Neural progenitor cell (in vitro differentiated cells): ENCODE measurements at regions not wholly inside any gene's neighbourhood (a gene's known extent, or its start where the extent isn't known, plus 50 kb on each side); places are given as distances from the start of the nearest gene placed in this dataset.

ENCODE experiments used
- DNase-seq: peaks from one replicate; pipeline ENCODE4 v3.0.0-alpha.2; 2016; ENCODE audit warnings: low spot score
- H2AFZ ChIP-seq: fragments of 200-600 bp; sonication (generic); replicated peaks from 2 replicates; pipeline ENCODE4 v1.6.1; 2016; ENCODE audit warnings: antibody characterized with exemption
- H3F3A ChIP-seq: fragments of 200-600 bp; sonication (generic); 2 replicates; pipeline ENCODE4 v1.6.1; 2016; ENCODE audit warnings: antibody characterized with exemption, low read depth
- H3K27ac ChIP-seq: fragments of 200-600 bp; sonication (generic); 2 replicates; pipeline ENCODE4 v1.5.1; 2016; ENCODE audit warnings: mild to moderate bottlenecking
- H3K27me3 ChIP-seq: fragments of 200-600 bp; sonication (generic); 2 replicates; pipeline ENCODE4 v1.6.1; 2016; ENCODE audit warnings: mild to moderate bottlenecking, moderate library complexity
- H3K36me3 ChIP-seq: fragments of 200-600 bp; sonication (generic); 2 replicates; pipeline ENCODE4 v1.5.1; 2016
- H3K4me1 ChIP-seq: fragments of 200-600 bp; sonication (generic); 2 replicates; pipeline ENCODE4 v1.6.1; 2016; ENCODE audit warnings: mixed run types
- H3K4me2 ChIP-seq: fragments of 200-600 bp; sonication (generic); 2 replicates; pipeline ENCODE4 v1.6.1; 2016
- H3K4me3 ChIP-seq: fragments of 200-600 bp; sonication (generic); 2 replicates; pipeline ENCODE4 v1.5.1; 2016
- H3K79me2 ChIP-seq: fragments of 200-600 bp; sonication (generic); 2 replicates; pipeline ENCODE4 v1.6.1; 2016; ENCODE audit warnings: low read depth
- H3K9ac ChIP-seq: fragments of 200-600 bp; sonication (generic); 2 replicates; pipeline ENCODE4 v1.6.1; 2016
- H3K9me3 ChIP-seq: fragments of 200-600 bp; sonication (generic); 2 replicates; pipeline ENCODE4 v1.5.1; 2016; ENCODE audit warnings: low read depth
- H4K20me1 ChIP-seq: fragments of 200-600 bp; sonication (generic); 2 replicates; pipeline ENCODE4 v1.6.1; 2016; ENCODE audit warnings: low read depth
- H3K27ac Mint-ChIP-seq: 3 replicates; pipeline ENCODE4 v1.8.0; 2021; ENCODE audit warnings: mixed read lengths
- H3K27me3 Mint-ChIP-seq: 2 replicates; pipeline ENCODE4 v1.8.0; 2022; ENCODE audit warnings: low read depth, mild to moderate bottlenecking, inconsistent platforms, moderate library complexity, mixed read lengths; ENCODE audit not compliant: insufficient read depth
- H3K36me3 Mint-ChIP-seq: 3 replicates; pipeline ENCODE4 v1.8.0; 2021; ENCODE audit warnings: mixed read lengths
- H3K4me1 Mint-ChIP-seq: 3 replicates; pipeline ENCODE4 v1.8.0; 2021; ENCODE audit warnings: mixed read lengths
- H3K4me3 Mint-ChIP-seq: 3 replicates; pipeline ENCODE4 v1.8.0; 2021; ENCODE audit warnings: mild to moderate bottlenecking, moderate library complexity, mixed read lengths
- H3K9me3 Mint-ChIP-seq: 3 replicates; pipeline ENCODE4 v1.8.0; 2020; ENCODE audit warnings: mixed read lengths
- CTCF ChIP-seq: fragments of 200-600 bp; sonication (generic); IDR thresholded peaks from 2 replicates; pipeline ENCODE4 v1.5.1; 2017; ENCODE audit warnings: antibody characterized with exemption, mild to moderate bottlenecking
- EZH2 ChIP-seq: fragments of 200-600 bp; sonication (generic); IDR thresholded peaks from 2 replicates; pipeline ENCODE4 v1.6.1; 2017; ENCODE audit warnings: antibody characterized with exemption, mild to moderate bottlenecking, moderate library complexity
- EZH2phosphoT487 ChIP-seq: fragments of 200-600 bp; sonication (generic); IDR thresholded peaks from 2 replicates; pipeline ENCODE4 v1.6.1; 2017; ENCODE audit warnings: antibody characterized with exemption

DNA sequence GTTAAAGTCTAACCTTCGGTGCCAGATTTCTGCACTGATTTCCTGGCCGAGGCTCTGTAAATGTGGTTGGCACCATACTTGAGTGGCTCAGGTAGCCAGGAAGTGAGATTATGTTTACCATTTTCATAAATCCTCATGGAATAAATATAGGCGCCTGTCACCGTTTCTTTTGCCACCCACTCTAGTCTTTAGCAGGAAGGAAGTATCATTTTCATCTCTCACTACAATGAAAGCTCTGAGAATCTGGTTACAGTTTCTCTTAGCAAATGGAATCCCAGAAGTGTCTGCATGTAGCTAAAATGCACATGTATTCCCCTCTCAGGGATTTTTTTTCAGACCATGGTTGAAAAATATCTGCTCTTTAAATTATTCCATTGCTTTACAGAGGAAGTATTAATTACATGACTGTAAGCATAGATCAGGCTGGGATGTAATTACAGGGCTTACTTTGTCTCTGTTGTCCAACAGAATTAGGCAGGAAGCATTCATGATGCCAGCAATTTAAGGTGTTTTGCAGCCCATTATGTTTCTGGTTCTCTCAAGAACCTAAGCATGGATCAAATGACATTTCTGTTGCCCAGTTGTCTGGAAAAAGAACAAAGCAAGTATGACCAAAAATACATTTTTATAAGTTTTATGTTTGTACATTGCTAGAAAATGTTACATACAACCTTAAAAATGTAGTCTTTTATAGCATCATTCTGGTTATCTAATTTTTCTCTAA is 221.7 kb upstream of the SPRY2 start:
- H3K27me3 Mint-ChIP-seq = peaks cover 2% of the 10 kb centered on the region
- no peak overlapping the region for H3K27ac Mint-ChIP-seq
- no peak overlapping the region for H3K27ac ChIP-seq
- H3K4me3 Mint-ChIP-seq = no peak overlapping the region
- no peaks in the 10 kb centered on the region for H3K9me3 ChIP-seq
- peaks cover 11% of the 10 kb centered on the region for H3K9me3 Mint-ChIP-seq
- no peak for TF ChIP-seq EZH2
- TF ChIP-seq CTCF = no peak
- no peak for TF ChIP-seq EZH2phosphoT487
- no peaks in the 10 kb centered on the region for H4K20me1 ChIP-seq
- H3K4me1 Mint-ChIP-seq = peaks cover 3% of the 10 kb centered on the region
- H3K36me3 ChIP-seq = no peaks in the 10 kb centered on the region
- no peak overlapping the region for H2AFZ ChIP-seq
- DNase-seq = no peak
- no peaks in the 10 kb centered on the region for H3K79me2 ChIP-seq
- no peaks in the 10 kb centered on the region for H3K4me1 ChIP-seq
- H3K4me3 ChIP-seq = no peak overlapping the region
- no peaks in the 10 kb centered on the region for H3K27me3 ChIP-seq
- H3K4me2 ChIP-seq = no peak overlapping the region
- H3F3A ChIP-seq = no peaks in the 10 kb centered on the region
- H3K36me3 Mint-ChIP-seq = no peaks in the 10 kb centered on the region
- H3K9ac ChIP-seq = no peak overlapping the region

DNA sequence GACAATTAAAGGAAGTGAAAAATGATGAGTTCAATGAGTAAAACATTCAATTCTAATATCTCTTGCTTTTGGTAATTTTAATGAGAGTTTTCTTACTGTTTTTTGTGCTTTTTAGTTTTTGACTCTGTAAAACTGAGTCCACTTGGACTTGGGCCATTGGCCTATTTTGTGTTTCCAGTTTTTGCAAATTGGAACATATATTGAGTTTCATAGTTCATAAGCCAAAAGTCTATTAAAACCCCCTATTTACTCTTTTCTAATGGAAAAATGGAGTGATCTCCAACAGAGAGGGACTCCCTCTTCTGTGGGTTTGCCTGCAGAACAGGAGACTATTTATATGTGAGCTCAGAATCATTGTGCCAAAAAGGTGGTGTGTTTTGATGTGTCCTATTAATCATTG is 219.7 kb upstream of the SPRY2 start:
- no peaks in the 10 kb centered on the region for H3K9me3 ChIP-seq
- H3K27ac Mint-ChIP-seq = no peak overlapping the region
- peaks cover 3% of the 10 kb centered on the region for H3K4me1 Mint-ChIP-seq
- H4K20me1 ChIP-seq = no peaks in the 10 kb centered on the region
- H3K9me3 Mint-ChIP-seq = peaks cover 11% of the 10 kb centered on the region
- no peaks in the 10 kb centered on the region for H3F3A ChIP-seq
- no peaks in the 10 kb centered on the region for H3K36me3 ChIP-seq
- no peaks in the 10 kb centered on the region for H3K79me2 ChIP-seq
- no peaks in the 10 kb centered on the region for H3K27me3 ChIP-seq
- H3K4me3 Mint-ChIP-seq = no peak overlapping the region
- no peak for DNase-seq
- H3K9ac ChIP-seq = no peak overlapping the region
- H3K4me2 ChIP-seq = no peak overlapping the region
- TF ChIP-seq EZH2 = no peak
- no peak for TF ChIP-seq CTCF
- TF ChIP-seq EZH2phosphoT487 = no peak
- no peak overlapping the region for H2AFZ ChIP-seq
- no peaks in the 10 kb centered on the region for H3K27me3 Mint-ChIP-seq
- H3K4me3 ChIP-seq = no peak overlapping the region
- H3K36me3 Mint-ChIP-seq = no peaks in the 10 kb centered on the region
- H3K27ac ChIP-seq = no peak overlapping the region
- H3K4me1 ChIP-seq = no peaks in the 10 kb centered on the region

DNA sequence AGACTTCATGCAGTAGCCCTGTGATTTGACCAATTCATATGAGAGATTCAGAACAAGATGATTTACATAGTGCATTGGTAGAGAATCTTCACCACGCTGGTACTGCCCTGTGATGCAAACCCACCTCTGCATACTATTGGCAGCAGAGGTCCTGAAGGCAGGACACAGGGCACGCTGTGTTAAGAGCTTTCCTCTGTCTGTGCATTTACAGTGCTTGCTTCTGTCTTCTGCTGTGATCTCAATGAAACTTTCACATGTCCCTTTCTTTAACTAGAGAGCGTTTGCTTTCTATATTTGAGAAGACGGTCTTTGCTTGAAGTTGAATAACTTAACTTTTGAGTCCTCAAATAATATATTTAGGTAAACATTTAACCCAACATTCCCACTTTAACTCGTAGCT is 219.0 kb upstream of the SPRY2 start:
- Histone ChIP-seq H3K9me3 (no peaks in the 10 kb centered on the region), H3K27me3 (no peaks in the 10 kb centered on the region), H2AFZ (peak overlapping the region; percentile 23), H3F3A (no peaks in the 10 kb centered on the region), H3K4me2 (no peak overlapping the region), H3K4me3 (no peak overlapping the region), H3K79me2 (no peaks in the 10 kb centered on the region), H3K9ac (no peak overlapping the region), H3K36me3 (no peaks in the 10 kb centered on the region), H3K27ac (no peak overlapping the region), H3K4me1 (no peaks in the 10 kb centered on the region), H4K20me1 (no peaks in the 10 kb centered on the region)
- peaks cover 11% of the 10 kb centered on the region for H3K9me3 Mint-ChIP-seq
- DNase-seq = no peak
- H3K27me3 Mint-ChIP-seq = no peaks in the 10 kb centered on the region
- no peak overlapping the region for H3K27ac Mint-ChIP-seq
- H3K4me1 Mint-ChIP-seq = peaks cover 3% of the 10 kb centered on the region
- no peaks in the 10 kb centered on the region for H3K36me3 Mint-ChIP-seq
- H3K4me3 Mint-ChIP-seq = no peak overlapping the region
- TF ChIP-seq EZH2phosphoT487 (no peak), CTCF (no peak), EZH2 (no peak)
